Keratinocyte (primary cell): ENCODE measurements at regions not wholly inside any gene's neighbourhood (a gene's known extent, or its start where the extent isn't known, plus 50 kb on each side); places are given as distances from the start of the nearest gene placed in this dataset.

Source experiments
- CTCF ChIP-seq, 3 experiments: IDR thresholded peaks in 1 of 3; conservative IDR thresholded peaks in 1 of 3; optimal IDR thresholded peaks in 1 of 3; 2 replicates in 2 of 3; 3 replicates in 1 of 3; pipeline versions ENCODE3 to v1.5.1; 2011; ENCODE audit warnings: low read length in 3 of 3, mild to moderate bottlenecking in 3 of 3, moderate library complexity in 2 of 3, control low read depth in 1 of 3, inconsistent platforms in 1 of 3; ENCODE audit not compliant: insufficient read depth in 2 of 3; ENCODE audit errors: extremely low read depth in 1 of 3
- EZH2 ChIP-seq: IDR thresholded peaks from one replicate; pipeline ENCODE4 v1.6.1; 2012; ENCODE audit warnings: inconsistent platforms, mild to moderate bottlenecking, low read length, moderate library complexity

- TF ChIP-seq CTCF (optimal IDR thresholded peaks at IDR 0.05 in 1 of 3, IDR thresholded peaks at IDR 0.05 in 1 of 3, conservative IDR thresholded peaks at IDR 0.05 in 1 of 3; ENCODE audit: extremely low read depth in 1 of 3, insufficient read depth in 2 of 3, low read length in 3 of 3) (no peak), EZH2 (no peak)
These were observed 204.1 kb upstream of the DDX53 start for GRCh38 chrX:22795671-22796070.
